Sigmoid colon (tissue), 4 donors: ENCODE measurements at regions not wholly inside any gene's neighbourhood (a gene's known extent, or its start where the extent isn't known, plus 50 kb on each side); places are given as distances from the start of the nearest gene placed in this dataset.

Experiments
- CTCF ChIP-seq, 4 experiments: fragments of 450-650 bp in 3 of 4; fragments of 200-600 bp in 1 of 4; IDR thresholded peaks; one replicate each; pipeline ENCODE4 v1.5.1; 2016 to 2019; ENCODE audit warnings: antibody characterized with exemption in 4 of 4, mild to moderate bottlenecking in 3 of 4, moderate library complexity in 2 of 4
- EP300 ChIP-seq, 4 donors: sonication (generic); formaldehyde crosslinking; IDR thresholded peaks; one replicate each; pipeline ENCODE4 v1.6.1; 2017; ENCODE audit warnings: antibody characterized with exemption in 4 of 4
- POLR2A ChIP-seq, 2 donors: fragments of 450-650 bp; IDR thresholded peaks; one replicate each; pipeline ENCODE4 v1.6.1; 2016; ENCODE audit warnings: antibody characterized with exemption in 2 of 2, mild to moderate bottlenecking in 2 of 2, moderate library complexity in 2 of 2
- POLR2AphosphoS5 ChIP-seq, 4 donors: sonication (generic); formaldehyde crosslinking; IDR thresholded peaks; one replicate each; pipeline ENCODE4 v1.6.1; 2017; ENCODE audit warnings: antibody characterized with exemption in 4 of 4

GRCh38 chr2:188853307-188853706, 120.9 kb upstream of the COL3A1 start:
- TF ChIP-seq CTCF (IDR thresholded peaks at IDR 0.05) (no peak), POLR2A (IDR thresholded peaks at IDR 0.05) (no peak), EP300 (IDR thresholded peaks at IDR 0.05) (no peak), POLR2AphosphoS5 (IDR thresholded peaks at IDR 0.05) (no peak)
